CD8-positive, alpha-beta memory T cell (primary cell): ENCODE measurements at regions not wholly inside any gene's neighbourhood (a gene's known extent, or its start where the extent isn't known, plus 50 kb on each side); places are given as distances from the start of the nearest gene placed in this dataset.

ENCODE experiments used
- CTCF ChIA-PET: fragments of 350-600 bp; sonication (Branson Sonifier 250); formaldehyde crosslinking; loops from one replicate; lab custom pipeline; 2021; ENCODE audit warnings: antibody characterized with exemption; lab: Charles Lee
- POLR2A ChIA-PET: fragments of 350-600 bp; sonication (Branson Sonifier 250); formaldehyde crosslinking; loops from one replicate; lab custom pipeline; 2021; ENCODE audit warnings: antibody characterized with exemption; lab: Charles Lee
- DNase-seq, 5 donors: peaks; one replicate each; pipeline versions ENCODE4 v3.0.0 to v3.0.0-alpha.2; 2020 to 2022; ENCODE audit warnings: mixed read lengths in 1 of 5
- H3K27ac ChIP-seq: one replicate; pipeline ENCODE4 v1.7.0; 2013; ENCODE audit warnings: low read depth, mild to moderate bottlenecking, low read length, moderate library complexity
- H3K27me3 ChIP-seq: 2 replicates; pipeline ENCODE4 v1.7.0; 2013; ENCODE audit warnings: low read length, mild to moderate bottlenecking; ENCODE audit not compliant: insufficient read depth, poor library complexity, severe bottlenecking
- H3K36me3 ChIP-seq: 2 replicates; pipeline ENCODE4 v1.7.0; 2013; ENCODE audit warnings: mild to moderate bottlenecking, low read length, moderate library complexity; ENCODE audit not compliant: insufficient read depth
- H3K4me1 ChIP-seq: 2 replicates; pipeline ENCODE4 v1.7.0; 2013; ENCODE audit warnings: mild to moderate bottlenecking, low read length, moderate library complexity; ENCODE audit not compliant: insufficient read depth
- H3K4me3 ChIP-seq: 2 replicates; pipeline ENCODE4 v1.7.0; 2013; ENCODE audit warnings: mild to moderate bottlenecking, low read length
- H3K9me3 ChIP-seq: 2 replicates; pipeline ENCODE4 v1.7.0; 2013; ENCODE audit warnings: mild to moderate bottlenecking, low read length
- H3K27ac Mint-ChIP-seq, 8 donors: one replicate each; pipeline ENCODE4 v1.8.0; 2020 to 2021; ENCODE audit warnings: mixed read lengths in 8 of 8, mild to moderate bottlenecking in 6 of 8, inconsistent platforms in 3 of 8, moderate library complexity in 3 of 8
- H3K27me3 Mint-ChIP-seq, 2 donors: one replicate each; pipeline ENCODE4 v1.8.0; 2020 to 2021; ENCODE audit warnings: mixed read lengths in 2 of 2, mild to moderate bottlenecking in 1 of 2, moderate library complexity in 1 of 2
- H3K36me3 Mint-ChIP-seq, 3 donors: one replicate each; pipeline ENCODE4 v1.8.0; 2020 to 2021; ENCODE audit warnings: mixed read lengths in 3 of 3, inconsistent platforms in 1 of 3, mild to moderate bottlenecking in 1 of 3
- H3K4me1 Mint-ChIP-seq, 3 donors: one replicate each; pipeline ENCODE4 v1.8.0; 2020 to 2021; ENCODE audit warnings: mixed read lengths in 3 of 3, inconsistent platforms in 1 of 3, mild to moderate bottlenecking in 1 of 3
- H3K4me3 Mint-ChIP-seq, 7 donors: one replicate each; pipeline ENCODE4 v1.8.0; 2020 to 2021; ENCODE audit warnings: mixed read lengths in 7 of 7, mild to moderate bottlenecking in 6 of 7, moderate library complexity in 4 of 7, inconsistent platforms in 2 of 7
- H3K9me3 Mint-ChIP-seq, 5 donors: one replicate each; pipeline ENCODE4 v1.8.0; 2020 to 2022; ENCODE audit warnings: mixed read lengths in 5 of 5, mild to moderate bottlenecking in 3 of 5, moderate library complexity in 2 of 5, inconsistent platforms in 1 of 5

GRCh38 chr10:94214481-94214893 lies 148.3 kb downstream of the NOC3L start:
- Mint-ChIP-seq H3K9me3 (no peaks in the 10 kb centered on the region), H3K4me3 (no peak overlapping the region), H3K36me3 (no peaks in the 10 kb centered on the region), H3K4me1 (no peaks in the 10 kb centered on the region), H3K27ac (no peak overlapping the region), H3K27me3 (peaks cover 0 to 17% of the 10 kb centered on the region in 2 donors)
- ChIA-PET CTCF (no interaction called here), POLR2A (no interaction called here)
- Histone ChIP-seq H3K36me3 (no peaks in the 10 kb centered on the region), H3K4me1 (no peaks in the 10 kb centered on the region), H3K27me3 (no peaks in the 10 kb centered on the region), H3K4me3 (no peak overlapping the region), H3K27ac (no peak overlapping the region), H3K9me3 (no peaks in the 10 kb centered on the region)
- DNase-seq = no peak

GRCh38 chr10:94216201-94216600 lies 146.5 kb downstream of the NOC3L start:
- no peak overlapping the region for H3K4me3 ChIP-seq
- Mint-ChIP-seq H3K4me3 (no peak overlapping the region), H3K9me3 (no peaks in the 10 kb centered on the region), H3K4me1 (no peaks in the 10 kb centered on the region), H3K36me3 (no peaks in the 10 kb centered on the region), H3K27me3 (peaks cover 0 to 18% of the 10 kb centered on the region in 2 donors), H3K27ac (no peak overlapping the region)
- no peaks in the 10 kb centered on the region for H3K27me3 ChIP-seq
- POLR2A ChIA-PET = no interaction called here
- H3K9me3 ChIP-seq = no peaks in the 10 kb centered on the region
- no peaks in the 10 kb centered on the region for H3K4me1 ChIP-seq
- CTCF ChIA-PET = no interaction called here
- H3K27ac ChIP-seq = no peak overlapping the region
- no peaks in the 10 kb centered on the region for H3K36me3 ChIP-seq
- DNase-seq = no peak

GRCh38 chr10:94217411-94217810 lies 145.3 kb downstream of the NOC3L start:
- no peak for DNase-seq
- Mint-ChIP-seq H3K27ac (no peak overlapping the region), H3K4me3 (no peak overlapping the region), H3K9me3 (no peaks in the 10 kb centered on the region), H3K36me3 (no peaks in the 10 kb centered on the region), H3K27me3 (peaks cover 4 to 18% of the 10 kb centered on the region in 2 donors), H3K4me1 (no peaks in the 10 kb centered on the region)
- H3K4me1 ChIP-seq = no peaks in the 10 kb centered on the region
- no peaks in the 10 kb centered on the region for H3K27me3 ChIP-seq
- H3K27ac ChIP-seq = no peak overlapping the region
- no peaks in the 10 kb centered on the region for H3K9me3 ChIP-seq
- no peaks in the 10 kb centered on the region for H3K36me3 ChIP-seq
- ChIA-PET CTCF (no interaction called here), POLR2A (no interaction called here)
- H3K4me3 ChIP-seq = no peak overlapping the region

- ChIA-PET POLR2A (no interaction called here), CTCF (no interaction called here)
These were observed 144.1 kb downstream of the NOC3L start for GRCh38 chr10:94218493-94219183.

GRCh38 chr10:94219829-94220228 lies 142.9 kb downstream of the NOC3L start:
- no peaks in the 10 kb centered on the region for H3K36me3 ChIP-seq
- peaks cover 4 to 13% of the 10 kb centered on the region in 2 donors for H3K27me3 Mint-ChIP-seq
- peak overlapping the region in 1 of 8 donors; percentile 2 for H3K27ac Mint-ChIP-seq
- H3K36me3 Mint-ChIP-seq = no peaks in the 10 kb centered on the region
- H3K27me3 ChIP-seq = no peaks in the 10 kb centered on the region
- no peak overlapping the region for H3K4me3 ChIP-seq
- H3K4me3 Mint-ChIP-seq = no peak overlapping the region
- POLR2A ChIA-PET = no interaction called here
- H3K4me1 ChIP-seq = no peaks in the 10 kb centered on the region
- no peaks in the 10 kb centered on the region for H3K9me3 Mint-ChIP-seq
- no peaks in the 10 kb centered on the region for H3K9me3 ChIP-seq
- DNase-seq = no peak
- no peaks in the 10 kb centered on the region for H3K4me1 Mint-ChIP-seq
- CTCF ChIA-PET = no interaction called here
- no peak overlapping the region for H3K27ac ChIP-seq

More at GRCh38 chr10:94218493-94219183, 144.1 kb downstream of the NOC3L start:
- Histone ChIP-seq H3K36me3 (no peaks in the 10 kb centered on the region), H3K4me1 (no peaks in the 10 kb centered on the region), H3K4me3 (no peak overlapping the region), H3K9me3 (no peaks in the 10 kb centered on the region), H3K27ac (no peak overlapping the region), H3K27me3 (no peaks in the 10 kb centered on the region)
- Mint-ChIP-seq H3K27ac (no peak overlapping the region), H3K27me3 (peaks cover 4 to 13% of the 10 kb centered on the region in 2 donors), H3K4me1 (no peaks in the 10 kb centered on the region), H3K36me3 (no peaks in the 10 kb centered on the region), H3K4me3 (no peak overlapping the region), H3K9me3 (no peaks in the 10 kb centered on the region)
- DNase-seq = no peak

GRCh38 chr10:94220717-94221116 lies 142.0 kb downstream of the NOC3L start:
- no peaks in the 10 kb centered on the region for H3K4me1 Mint-ChIP-seq
- H3K9me3 Mint-ChIP-seq = no peaks in the 10 kb centered on the region
- H3K36me3 ChIP-seq = no peaks in the 10 kb centered on the region
- ChIA-PET CTCF (no interaction called here), POLR2A (no interaction called here)
- no peaks in the 10 kb centered on the region for H3K36me3 Mint-ChIP-seq
- H3K4me3 ChIP-seq = no peak overlapping the region
- no peaks in the 10 kb centered on the region for H3K9me3 ChIP-seq
- peaks cover 4 to 13% of the 10 kb centered on the region in 2 donors for H3K27me3 Mint-ChIP-seq
- H3K4me3 Mint-ChIP-seq = no peak overlapping the region
- no peak overlapping the region for H3K27ac Mint-ChIP-seq
- H3K27ac ChIP-seq = no peak overlapping the region
- H3K4me1 ChIP-seq = no peaks in the 10 kb centered on the region
- no peaks in the 10 kb centered on the region for H3K27me3 ChIP-seq
- DNase-seq = no peak

GRCh38 chr10:94223702-94224370 lies 138.9 kb downstream of the NOC3L start:
- CTCF ChIA-PET = no interaction called here

GRCh38 chr10:94224656-94225055 lies 138.1 kb downstream of the NOC3L start:
- no peaks in the 10 kb centered on the region for H3K4me1 ChIP-seq

More at GRCh38 chr10:94223702-94224370, 138.9 kb downstream of the NOC3L start:
- Mint-ChIP-seq H3K4me1 (no peaks in the 10 kb centered on the region), H3K27ac (no peak overlapping the region), H3K27me3 (peaks cover 4 to 6% of the 10 kb centered on the region in 2 donors), H3K36me3 (no peaks in the 10 kb centered on the region), H3K9me3 (no peaks in the 10 kb centered on the region), H3K4me3 (no peak overlapping the region)
- Histone ChIP-seq H3K27ac (no peak overlapping the region), H3K4me3 (no peak overlapping the region), H3K9me3 (no peaks in the 10 kb centered on the region), H3K36me3 (no peaks in the 10 kb centered on the region), H3K27me3 (no peaks in the 10 kb centered on the region), H3K4me1 (no peaks in the 10 kb centered on the region)
- no peak for DNase-seq
- POLR2A ChIA-PET = no interaction called here

More at GRCh38 chr10:94224656-94225055, 138.1 kb downstream of the NOC3L start:
- Histone ChIP-seq H3K36me3 (no peaks in the 10 kb centered on the region), H3K27me3 (no peaks in the 10 kb centered on the region), H3K4me3 (no peak overlapping the region), H3K27ac (no peak overlapping the region), H3K9me3 (no peaks in the 10 kb centered on the region)
- POLR2A ChIA-PET = no interaction called here
- Mint-ChIP-seq H3K4me3 (no peak overlapping the region), H3K27me3 (peaks cover 4% of the 10 kb centered on the region in 2 donors), H3K9me3 (no peaks in the 10 kb centered on the region), H3K27ac (peak overlapping the region in 1 of 8 donors; percentile 74), H3K36me3 (no peaks in the 10 kb centered on the region), H3K4me1 (no peaks in the 10 kb centered on the region)
- CTCF ChIA-PET = no interaction called here
- DNase-seq = no peak
